Mesendoderm (in vitro differentiated cells): ENCODE measurements at regions not wholly inside any gene's neighbourhood (a gene's known extent, or its start where the extent isn't known, plus 50 kb on each side); places are given as distances from the start of the nearest gene placed in this dataset.

Source experiments
- DNase-seq: peaks from one replicate; pipeline ENCODE4 v3.0.0; 2013
- H2AK5ac ChIP-seq: 2 replicates; pipeline ENCODE4 v1.6.1; 2013; ENCODE audit warnings: low read length, inconsistent platforms
- H2BK120ac ChIP-seq: 2 replicates; pipeline ENCODE4 v1.6.1; 2013; ENCODE audit warnings: low read depth, mild to moderate bottlenecking, low read length, moderate library complexity, mixed read lengths
- H2BK15ac ChIP-seq: replicated peaks from 2 replicates; pipeline ENCODE4 v1.6.1; 2013; ENCODE audit warnings: low read depth, mild to moderate bottlenecking, moderate library complexity
- H2BK5ac ChIP-seq: 2 replicates; pipeline ENCODE4 v1.6.1; 2013; ENCODE audit warnings: low read length, inconsistent platforms
- H3K18ac ChIP-seq: 2 replicates; pipeline ENCODE4 v1.6.1; 2013; ENCODE audit warnings: mild to moderate bottlenecking, low read length, mixed read lengths
- H3K23ac ChIP-seq: one replicate; pipeline ENCODE4 v1.6.1; 2013; ENCODE audit warnings: low read length
- H3K27ac ChIP-seq: 2 replicates; pipeline ENCODE4 v1.5.1; 2013; ENCODE audit warnings: low read depth, mild to moderate bottlenecking, inconsistent platforms, low read length, moderate library complexity
- H3K27me3 ChIP-seq: 2 replicates; pipeline ENCODE4 v1.6.1; 2013; ENCODE audit warnings: low read length, control low read depth, mild to moderate bottlenecking, inconsistent platforms; ENCODE audit not compliant: insufficient read depth, poor library complexity
- H3K36me3 ChIP-seq: 2 replicates; pipeline ENCODE4 v1.6.1; 2013; ENCODE audit warnings: low read length, inconsistent platforms; ENCODE audit not compliant: control insufficient read depth, insufficient read depth
- H3K4ac ChIP-seq: one replicate; pipeline ENCODE4 v1.6.1; 2013; ENCODE audit warnings: low read depth, mild to moderate bottlenecking, low read length, moderate library complexity
- H3K4me1 ChIP-seq: 2 replicates; pipeline ENCODE4 v1.6.1; 2013; ENCODE audit warnings: low read depth, low read length, inconsistent platforms; ENCODE audit not compliant: control insufficient read depth
- H3K4me2 ChIP-seq: 2 replicates; pipeline ENCODE4 v1.6.1; 2013; ENCODE audit warnings: low read length
- H3K4me3 ChIP-seq: 2 replicates; pipeline ENCODE4 v1.5.1; 2013; ENCODE audit warnings: mild to moderate bottlenecking, low read length
- H3K56ac ChIP-seq: one replicate; pipeline ENCODE4 v1.6.1; 2013; ENCODE audit warnings: low read length
- H3K79me1 ChIP-seq: 2 replicates; pipeline ENCODE4 v1.6.1; 2013; ENCODE audit warnings: low read length, inconsistent platforms
- H3K79me2 ChIP-seq: 2 replicates; pipeline ENCODE4 v1.6.1; 2013; ENCODE audit warnings: mild to moderate bottlenecking, low read length; ENCODE audit not compliant: control insufficient read depth, insufficient read depth
- H3K9ac ChIP-seq: 2 replicates; pipeline ENCODE4 v1.6.1; 2013; ENCODE audit warnings: low read length, inconsistent platforms
- H4K5ac ChIP-seq: one replicate; pipeline ENCODE4 v1.6.1; 2013; ENCODE audit warnings: low read length
- H4K8ac ChIP-seq: one replicate; pipeline ENCODE4 v1.6.1; 2013; ENCODE audit warnings: low read depth, mild to moderate bottlenecking, control low read depth, low read length, moderate library complexity
- WGBS: extraction: QIAGEN DNeasy Blood & Tissue Kit; methylation state at CpG from one replicate; pipeline ENCODE4 v1.1.7; 2013; ENCODE audit warnings: low lambda C conversion rate, missing lambda C conversion rate; ENCODE audit not compliant: insufficient coverage; ENCODE audit errors: extremely low coverage; 5-methylcytosine and 5-hydroxymethylcytosine counted together

DNA sequence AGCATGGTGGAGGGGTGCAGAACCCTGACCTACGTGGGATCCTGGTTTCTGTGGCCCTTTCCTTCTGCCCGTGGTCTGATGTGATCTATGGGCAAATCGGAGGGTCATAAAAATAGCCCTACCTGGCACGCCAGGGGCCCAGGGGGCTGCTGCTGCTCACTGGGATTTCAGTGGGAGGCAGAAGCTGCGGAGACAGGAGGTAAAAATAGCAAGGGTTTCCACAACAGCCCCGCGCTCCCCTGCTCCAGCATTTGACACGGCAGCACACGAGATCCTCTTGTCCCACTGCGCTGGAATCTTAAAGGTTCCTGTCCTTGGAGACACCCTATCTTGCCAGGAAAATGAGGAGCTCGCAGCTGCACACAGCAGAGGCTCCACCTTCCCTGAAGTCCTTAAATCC lies 321.2 kb downstream of the CTTN start:
- Histone ChIP-seq H3K4ac (no peak overlapping the region), H3K79me1 (no peaks in the 10 kb centered on the region), H2BK120ac (no peak overlapping the region), H4K5ac (no peak overlapping the region), H3K9ac (no peak overlapping the region), H3K4me2 (no peak overlapping the region), H3K36me3 (no peaks in the 10 kb centered on the region), H3K23ac (no peak overlapping the region), H2BK15ac (no peak overlapping the region), H3K79me2 (no peaks in the 10 kb centered on the region), H3K4me1 (peaks cover 2% of the 10 kb centered on the region), H3K27ac (no peak overlapping the region), H3K27me3 (no peaks in the 10 kb centered on the region), H3K4me3 (no peak overlapping the region), H2BK5ac (no peak overlapping the region), H4K8ac (no peak overlapping the region), H2AK5ac (no peak overlapping the region), H3K18ac (no peak overlapping the region), H3K56ac (no peak overlapping the region)
- DNase-seq = no peak
- WGBS = no CpG with 5 or more reads among the region's 11 CpGs

- Histone ChIP-seq H3K4me1 (peaks cover 2% of the 10 kb centered on the region), H3K79me1 (no peaks in the 10 kb centered on the region), H3K18ac (no peak overlapping the region)
Observed at GRCh38 chr11:70720281-70720680, 322.0 kb downstream of the CTTN start.

DNA sequence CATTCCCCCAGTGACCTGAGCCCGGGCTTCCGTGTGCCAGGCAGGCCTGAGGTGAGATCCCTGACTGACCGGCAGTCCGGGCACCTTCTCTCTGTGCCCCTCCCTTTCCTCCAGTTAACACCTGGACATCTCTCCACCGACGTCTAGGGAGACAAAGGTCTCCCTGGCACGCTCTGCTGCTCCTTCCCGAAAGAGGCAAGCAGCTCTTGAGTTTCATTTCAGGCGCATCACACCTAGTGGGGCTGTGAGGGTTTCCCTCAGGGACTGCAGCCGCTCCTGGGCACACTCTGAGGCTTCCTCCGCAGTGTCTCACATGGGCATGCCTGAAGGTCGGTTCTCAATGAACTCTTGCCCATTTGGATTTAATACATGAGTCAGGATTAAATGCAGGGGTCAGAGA lies 322.7 kb downstream of the CTTN start:
- WGBS = no CpG with 5 or more reads among the region's 12 CpGs
- DNase-seq = no peak
- H3K23ac ChIP-seq = no peak overlapping the region
- no peak overlapping the region for H3K27ac ChIP-seq
- H2AK5ac ChIP-seq = no peak overlapping the region
- H3K18ac ChIP-seq = no peak overlapping the region
- no peak overlapping the region for H2BK15ac ChIP-seq
- H3K4me1 ChIP-seq = peaks cover 2% of the 10 kb centered on the region
- no peaks in the 10 kb centered on the region for H3K27me3 ChIP-seq
- H3K4me3 ChIP-seq = no peak overlapping the region
- no peak overlapping the region for H2BK120ac ChIP-seq
- H3K56ac ChIP-seq = no peak overlapping the region
- H3K79me1 ChIP-seq = no peaks in the 10 kb centered on the region
- H4K5ac ChIP-seq = no peak overlapping the region
- H4K8ac ChIP-seq = no peak overlapping the region
- H2BK5ac ChIP-seq = no peak overlapping the region
- no peaks in the 10 kb centered on the region for H3K36me3 ChIP-seq
- H3K79me2 ChIP-seq = no peaks in the 10 kb centered on the region
- H3K4me2 ChIP-seq = no peak overlapping the region
- H3K9ac ChIP-seq = no peak overlapping the region
- no peak overlapping the region for H3K4ac ChIP-seq

More at GRCh38 chr11:70720281-70720680, 322.0 kb downstream of the CTTN start:
- Histone ChIP-seq H2BK15ac (no peak overlapping the region), H3K27ac (no peak overlapping the region), H3K56ac (no peak overlapping the region), H3K27me3 (no peaks in the 10 kb centered on the region), H3K79me2 (no peaks in the 10 kb centered on the region), H3K9ac (no peak overlapping the region), H4K5ac (no peak overlapping the region), H3K36me3 (no peaks in the 10 kb centered on the region), H3K4ac (no peak overlapping the region), H3K23ac (no peak overlapping the region), H3K4me3 (no peak overlapping the region), H2AK5ac (no peak overlapping the region), H2BK5ac (no peak overlapping the region), H3K4me2 (no peak overlapping the region), H4K8ac (no peak overlapping the region), H2BK120ac (no peak overlapping the region)
- no peak for DNase-seq
- no CpG with 5 or more reads among the region's 5 CpGs for WGBS

DNA sequence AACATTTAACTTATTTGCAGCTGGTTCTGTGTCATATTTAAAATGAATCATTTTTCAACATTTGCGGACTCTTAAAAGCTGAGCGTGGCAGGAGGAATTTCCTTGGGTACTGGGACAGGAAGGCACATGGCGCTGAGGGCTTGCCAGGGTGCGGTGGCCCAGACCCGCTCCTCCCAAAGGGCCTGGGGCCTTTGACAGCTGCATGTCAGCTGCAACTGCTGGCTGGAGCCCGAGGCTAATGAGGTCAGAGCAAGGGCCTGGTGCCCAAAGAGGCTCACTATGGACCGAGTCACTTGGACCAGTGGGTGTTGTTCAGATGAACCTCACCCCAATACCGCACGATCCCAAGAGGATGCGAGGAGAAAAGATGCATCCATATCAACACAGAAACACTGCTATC lies 326.9 kb downstream of the CTTN start:
- no peak for DNase-seq
- Histone ChIP-seq H3K27me3 (no peaks in the 10 kb centered on the region), H3K4me1 (no peaks in the 10 kb centered on the region), H2BK120ac (no peak overlapping the region), H3K79me2 (no peaks in the 10 kb centered on the region), H3K79me1 (no peaks in the 10 kb centered on the region), H3K36me3 (no peaks in the 10 kb centered on the region), H2BK5ac (no peak overlapping the region), H4K8ac (no peak overlapping the region), H3K23ac (no peak overlapping the region), H3K4ac (no peak overlapping the region), H3K4me3 (no peak overlapping the region), H2BK15ac (no peak overlapping the region), H3K18ac (no peak overlapping the region), H4K5ac (no peak overlapping the region), H3K27ac (no peak overlapping the region), H3K9ac (no peak overlapping the region), H3K56ac (no peak overlapping the region), H3K4me2 (no peak overlapping the region), H2AK5ac (no peak overlapping the region)
- no CpG with 5 or more reads among the region's 10 CpGs for WGBS

- Histone ChIP-seq H2BK120ac (no peak overlapping the region), H3K79me2 (no peaks in the 10 kb centered on the region), H3K4ac (no peak overlapping the region), H3K9ac (no peak overlapping the region), H3K23ac (no peak overlapping the region), H3K18ac (no peak overlapping the region), H3K36me3 (no peaks in the 10 kb centered on the region), H3K4me3 (no peak overlapping the region), H3K27me3 (no peaks in the 10 kb centered on the region), H3K79me1 (no peaks in the 10 kb centered on the region), H2BK15ac (no peak overlapping the region), H3K27ac (no peak overlapping the region), H3K4me1 (no peaks in the 10 kb centered on the region), H4K5ac (no peak overlapping the region), H3K56ac (no peak overlapping the region), H2AK5ac (no peak overlapping the region), H2BK5ac (no peak overlapping the region), H3K4me2 (no peak overlapping the region), H4K8ac (no peak overlapping the region)
- DNase-seq = no peak
- WGBS = no CpG with 5 or more reads among the region's 7 CpGs
Observed at GRCh38 chr11:70725739-70726138, 327.4 kb downstream of the CTTN start.

- Histone ChIP-seq H3K18ac (no peak overlapping the region), H4K5ac (no peak overlapping the region), H2BK15ac (no peak overlapping the region), H2AK5ac (no peak overlapping the region), H3K79me2 (no peaks in the 10 kb centered on the region), H2BK5ac (no peak overlapping the region), H2BK120ac (no peak overlapping the region), H3K4me1 (no peaks in the 10 kb centered on the region), H3K27ac (no peak overlapping the region), H3K79me1 (no peaks in the 10 kb centered on the region), H3K4me3 (no peak overlapping the region), H3K27me3 (no peaks in the 10 kb centered on the region), H3K23ac (no peak overlapping the region), H3K36me3 (no peaks in the 10 kb centered on the region), H3K4me2 (no peak overlapping the region), H4K8ac (no peak overlapping the region), H3K4ac (no peak overlapping the region), H3K56ac (no peak overlapping the region), H3K9ac (no peak overlapping the region)
- no CpG with 5 or more reads among the region's 5 CpGs for WGBS
- DNase-seq = no peak
Observed at GRCh38 chr11:70727021-70727420, 328.7 kb downstream of the CTTN start.
